IMR-90 (cell line): ENCODE measurements at regions not wholly inside any gene's neighbourhood (a gene's known extent, or its start where the extent isn't known, plus 50 kb on each side); places are given as distances from the start of the nearest gene placed in this dataset.

Source experiments
- ATAC-seq: fragments of 200-7000 bp; cut with Tn5 transposase; 2 replicates; pipeline ENCODE4 v1.9.1; 2020; ENCODE audit warnings: low read depth, mild to moderate bottlenecking, moderate library complexity
- BruUV-seq: library from RNA; stranded (reverse); fragments of 400-500 nt; replicated peaks from 2 replicates; lab custom pipeline; 2021; lab: Mats Ljungman, UMichigan
- CTCF ChIA-PET: fragments of 300-600 bp; formaldehyde crosslinking; extraction: SDS; loops from one replicate; lab custom pipeline; 2021; ENCODE audit warnings: antibody characterized with exemption; lab: Yijun Ruan, JAX
- POLR2A ChIA-PET: fragments of 300-600 bp; sonication (Branson Sonifier 250); formaldehyde crosslinking; loops from one replicate; lab custom pipeline; 2022; ENCODE audit warnings: antibody characterized with exemption; ENCODE audit not compliant: unreplicated experiment; lab: Charles Lee
- DNase-seq: peaks from one replicate; pipeline ENCODE4 v3.0.0; 2013
- H2AFZ ChIP-seq: replicated peaks from 2 replicates; pipeline ENCODE3; 2013; ENCODE audit warnings: low read length, mild to moderate bottlenecking; ENCODE audit not compliant: poor library complexity
- H2AK5ac ChIP-seq: 2 replicates; pipeline ENCODE4 v1.6.1; 2013; ENCODE audit warnings: low read depth, low read length, inconsistent platforms
- H2AK9ac ChIP-seq: replicated peaks from 2 replicates; pipeline ENCODE3; 2013; ENCODE audit warnings: mild to moderate bottlenecking, low read depth, low read length, moderate library complexity; ENCODE audit not compliant: poor library complexity
- H2BK120ac ChIP-seq: 2 replicates; pipeline ENCODE4 v1.6.1; 2013; ENCODE audit warnings: low read depth, low read length, inconsistent platforms
- H2BK15ac ChIP-seq: 3 replicates; pipeline ENCODE4 v1.6.1; 2013; ENCODE audit warnings: low read depth, low read length, inconsistent platforms
- H2BK20ac ChIP-seq: 2 replicates; pipeline ENCODE4 v1.6.1; 2013; ENCODE audit warnings: low read depth, mild to moderate bottlenecking, inconsistent platforms, low read length, moderate library complexity
- H2BK5ac ChIP-seq: 2 replicates; pipeline ENCODE4 v1.6.1; 2013; ENCODE audit warnings: mild to moderate bottlenecking, low read depth, low read length, inconsistent platforms; ENCODE audit not compliant: poor library complexity, severe bottlenecking
- H3K14ac ChIP-seq: replicated peaks from 2 replicates; pipeline ENCODE4 v1.6.1; 2013; ENCODE audit warnings: low read depth, low read length, inconsistent platforms
- H3K18ac ChIP-seq: 2 replicates; pipeline ENCODE4 v1.6.1; 2013; ENCODE audit warnings: low read depth, low read length, control low read depth
- H3K23ac ChIP-seq: 2 replicates; pipeline ENCODE4 v1.6.1; 2013; ENCODE audit warnings: low read depth, low read length, inconsistent platforms
- H3K27ac ChIP-seq: 2 replicates; pipeline ENCODE4 v1.5.1; 2013; ENCODE audit warnings: mild to moderate bottlenecking, control low read depth, low read length; ENCODE audit not compliant: insufficient read depth
- H3K27me3 ChIP-seq: 2 replicates; pipeline ENCODE4 v1.6.1; 2013; ENCODE audit warnings: low read length; ENCODE audit not compliant: control insufficient read depth, insufficient read depth
- H3K36me3 ChIP-seq: 2 replicates; pipeline ENCODE4 v1.6.1; 2013; ENCODE audit warnings: low read length, mixed read lengths; ENCODE audit not compliant: control insufficient read depth, insufficient read depth
- H3K4ac ChIP-seq: 2 replicates; pipeline ENCODE4 v1.6.1; 2013; ENCODE audit warnings: low read depth, low read length, inconsistent platforms
- H3K4me1 ChIP-seq: 2 replicates; pipeline ENCODE4 v1.6.1; 2013; ENCODE audit warnings: low read length, mixed read lengths; ENCODE audit not compliant: control insufficient read depth, insufficient read depth
- H3K4me2 ChIP-seq: 2 replicates; pipeline ENCODE4 v1.6.1; 2013; ENCODE audit warnings: low read depth, mild to moderate bottlenecking, control low read depth, low read length, moderate library complexity
- H3K4me3 ChIP-seq: 2 replicates; pipeline ENCODE4 v1.5.1; 2013; ENCODE audit warnings: low read depth, mild to moderate bottlenecking, control low read depth, low read length, moderate library complexity; ENCODE audit not compliant: insufficient read depth
- H3K56ac ChIP-seq: 2 replicates; pipeline ENCODE4 v1.6.1; 2013; ENCODE audit warnings: low read length, inconsistent platforms; ENCODE audit not compliant: insufficient read depth; ENCODE audit errors: extremely low read depth
- H3K79me1 ChIP-seq, 2 experiments: 2 replicates each; pipeline ENCODE4 v1.6.1; 2013; ENCODE audit warnings: low read length in 2 of 2, inconsistent platforms in 1 of 2, low read depth in 1 of 2
- H3K9ac ChIP-seq: 2 replicates; pipeline ENCODE4 v1.6.1; 2013; ENCODE audit warnings: low read depth, low read length, control low read depth
- H3K9me1 ChIP-seq: 2 replicates; pipeline ENCODE4 v1.6.1; 2013; ENCODE audit warnings: low read length, inconsistent platforms; ENCODE audit not compliant: insufficient read depth
- H3K9me3 ChIP-seq: 2 replicates; pipeline ENCODE4 v1.6.1; 2013; ENCODE audit warnings: low read length; ENCODE audit not compliant: control insufficient read depth, insufficient read depth
- H4K20me1 ChIP-seq: 2 replicates; pipeline ENCODE4 v1.6.1; 2013; ENCODE audit warnings: low read length, inconsistent platforms; ENCODE audit not compliant: insufficient read depth
- H4K5ac ChIP-seq: 2 replicates; pipeline ENCODE4 v1.6.1; 2013; ENCODE audit warnings: mild to moderate bottlenecking, low read depth, low read length, control low read depth
- H4K8ac ChIP-seq, 2 experiments: 2 replicates each; pipeline ENCODE4 v1.6.1; 2013; ENCODE audit warnings: low read depth in 2 of 2, low read length in 2 of 2, control low read depth in 1 of 2, inconsistent platforms in 1 of 2
- H4K91ac ChIP-seq: 2 replicates; pipeline ENCODE4 v1.6.1; 2013; ENCODE audit warnings: low read depth, low read length, inconsistent platforms; ENCODE audit not compliant: insufficient read depth
- BHLHE40 ChIP-seq: fragments of 150-350 bp; IDR thresholded peaks from 2 replicates; pipeline ENCODE4 v1.6.1; 2016; ENCODE audit warnings: mild to moderate bottlenecking, low read depth, low read length
- CEBPB ChIP-seq: IDR thresholded peaks from 2 replicates; pipeline ENCODE4 v1.6.1; 2012; ENCODE audit warnings: low read depth, low read length, improper control_type of control experiment
- CHD1 ChIP-seq: IDR thresholded peaks from 2 replicates; pipeline ENCODE4 v1.6.1; 2012; ENCODE audit warnings: low read depth, low read length, improper control_type of control experiment
- FOS ChIP-seq: fragments of 150-350 bp; IDR thresholded peaks from 2 replicates; pipeline ENCODE4 v1.6.1; 2016; ENCODE audit warnings: low read depth, low read length
- MAFK ChIP-seq: IDR thresholded peaks from 2 replicates; pipeline ENCODE4 v1.6.1; 2012; ENCODE audit warnings: low read depth, low read length, improper control_type of control experiment
- MAZ ChIP-seq: IDR thresholded peaks from 2 replicates; pipeline ENCODE4 v1.6.1; 2012; ENCODE audit warnings: low read depth, mild to moderate bottlenecking, low read length, improper control_type of control experiment, moderate library complexity, borderline replicate concordance
- MXI1 ChIP-seq: IDR thresholded peaks from 2 replicates; pipeline ENCODE4 v1.6.1; 2012; ENCODE audit warnings: low read depth, mild to moderate bottlenecking, low read length, moderate library complexity, borderline replicate concordance
- NFE2L2 ChIP-seq: fragments of 150-350 bp; IDR thresholded peaks from 2 replicates; pipeline ENCODE4 v1.6.1; 2016; ENCODE audit warnings: low read depth, mild to moderate bottlenecking, low read length
- POLR2A ChIP-seq: IDR thresholded peaks from 2 replicates; pipeline ENCODE4 v1.6.1; 2012; ENCODE audit warnings: mild to moderate bottlenecking, low read depth, low read length
- RAD21 ChIP-seq: IDR thresholded peaks from 2 replicates; pipeline ENCODE4 v1.6.1; 2012; ENCODE audit warnings: low read length, improper control_type of control experiment
- RCOR1 ChIP-seq: IDR thresholded peaks from 2 replicates; pipeline ENCODE4 v1.6.1; 2012; ENCODE audit warnings: mild to moderate bottlenecking, low read length, improper control_type of control experiment; ENCODE audit not compliant: insufficient replicate concordance
- RFX5 ChIP-seq: IDR thresholded peaks from 2 replicates; pipeline ENCODE4 v1.8.0; 2012; ENCODE audit warnings: low read depth, mild to moderate bottlenecking, low read length, moderate library complexity
- SMC3 ChIP-seq: fragments of 150-350 bp; IDR thresholded peaks from 2 replicates; pipeline ENCODE4 v1.6.1; 2016; ENCODE audit warnings: low read depth, mild to moderate bottlenecking, antibody characterized with exemption, low read length, moderate library complexity
- WGBS, 2 experiments: methylation state at CpG; one replicate each; pipeline versions ENCODE4 v1.1.5 to v1.1.7; 2013; ENCODE audit warnings: missing lambda C conversion rate in 2 of 2; ENCODE audit not compliant: insufficient read length in 1 of 2; ENCODE audit errors: extremely low coverage in 2 of 2; 5-methylcytosine and 5-hydroxymethylcytosine counted together
- dilution Hi-C: fragments of 300-500 bp; cut with HindIII; formaldehyde crosslinking; loops from one replicate; pipeline ENCODE4 v1.14.3; 2018; ENCODE audit warnings: low sequenced_read_pairs; ENCODE audit not compliant: unreplicated experiment
- in situ Hi-C: fragments of 300-500 bp; cut with MboI; formaldehyde crosslinking; loops from 3 replicates; pipeline ENCODE4 v1.14.3; 2019; ENCODE audit warnings: low sequenced_read_pairs, inconsistent platforms, mixed read lengths
- intact Hi-C: fragments of 100-400 bp; cut with micrococcal nuclease; formaldehyde crosslinking; loops from 2 replicates; pipeline ENCODE4 v1.10.0; 2022
- TF ChIP-seq, protein P1 (sequence below): conservative IDR thresholded peaks from 2 replicates; pipeline ENCODE4 v1.5.1; 2012; ENCODE audit warnings: mild to moderate bottlenecking, low read depth, low read length, improper control_type of control experiment
- TF ChIP-seq, protein P2 (sequence below): fragments of 150-350 bp; IDR thresholded peaks from 2 replicates; pipeline ENCODE4 v1.6.1; 2016; ENCODE audit warnings: low read depth, mild to moderate bottlenecking, low read length, moderate library complexity, borderline replicate concordance
- TF ChIP-seq, protein P3 (sequence below): fragments of 150-350 bp; IDR thresholded peaks from 2 replicates; pipeline ENCODE4 v1.6.1; 2017; ENCODE audit warnings: mild to moderate bottlenecking, antibody characterized with exemption, low read length, low read depth

DNA sequence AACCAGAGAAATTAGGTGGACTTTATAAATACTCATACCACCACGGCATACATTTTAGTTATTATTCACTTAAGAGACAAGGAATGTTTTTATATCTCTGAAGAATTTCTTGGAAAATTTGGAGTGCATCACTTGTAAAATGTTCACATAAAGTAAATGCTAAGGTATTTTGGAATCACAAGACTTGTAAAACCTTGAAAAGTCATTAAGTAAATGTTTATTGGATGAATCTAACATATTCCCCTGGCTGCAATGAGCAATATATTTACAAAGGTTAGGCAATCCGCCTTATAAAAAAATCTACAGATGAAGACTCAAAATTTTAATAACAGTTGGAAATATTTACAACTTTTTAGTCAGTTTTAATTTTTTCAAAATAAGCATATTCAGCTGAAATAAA lies 287.4 kb upstream of the ALG10 start:
- in situ Hi-C loops = no loop called here
- Histone ChIP-seq H4K5ac (no peak overlapping the region), H3K79me1 (no peaks in the 10 kb centered on the region), H3K27ac (no peak overlapping the region), H4K91ac (no peak overlapping the region), H3K56ac (no peak overlapping the region), H2BK20ac (no peak overlapping the region), H3K18ac (no peak overlapping the region), H2BK120ac (no peak overlapping the region), H2AK9ac (no peak overlapping the region), H3K9me1 (no peaks in the 10 kb centered on the region), H2AK5ac (no peak overlapping the region), H3K4me3 (no peak overlapping the region), H4K8ac (no peak overlapping the region), H3K14ac (no peak overlapping the region), H3K9ac (no peak overlapping the region), H3K4ac (no peak overlapping the region), H3K4me2 (no peak overlapping the region), H3K4me1 (no peaks in the 10 kb centered on the region), H2BK5ac (no peak overlapping the region), H3K9me3 (peaks cover 4% of the 10 kb centered on the region; the same call in 1 of the 2 replicates), H2AFZ (no peak overlapping the region), H3K27me3 (no peaks in the 10 kb centered on the region), H2BK15ac (no peak overlapping the region), H4K20me1 (no peaks in the 10 kb centered on the region), H3K23ac (no peak overlapping the region), H3K36me3 (no peaks in the 10 kb centered on the region)
- no peak for DNase-seq
- intact Hi-C loops = no loop called here
- ChIA-PET POLR2A (no interaction called here), CTCF (no interaction called here)
- TF ChIP-seq, protein P1, sequence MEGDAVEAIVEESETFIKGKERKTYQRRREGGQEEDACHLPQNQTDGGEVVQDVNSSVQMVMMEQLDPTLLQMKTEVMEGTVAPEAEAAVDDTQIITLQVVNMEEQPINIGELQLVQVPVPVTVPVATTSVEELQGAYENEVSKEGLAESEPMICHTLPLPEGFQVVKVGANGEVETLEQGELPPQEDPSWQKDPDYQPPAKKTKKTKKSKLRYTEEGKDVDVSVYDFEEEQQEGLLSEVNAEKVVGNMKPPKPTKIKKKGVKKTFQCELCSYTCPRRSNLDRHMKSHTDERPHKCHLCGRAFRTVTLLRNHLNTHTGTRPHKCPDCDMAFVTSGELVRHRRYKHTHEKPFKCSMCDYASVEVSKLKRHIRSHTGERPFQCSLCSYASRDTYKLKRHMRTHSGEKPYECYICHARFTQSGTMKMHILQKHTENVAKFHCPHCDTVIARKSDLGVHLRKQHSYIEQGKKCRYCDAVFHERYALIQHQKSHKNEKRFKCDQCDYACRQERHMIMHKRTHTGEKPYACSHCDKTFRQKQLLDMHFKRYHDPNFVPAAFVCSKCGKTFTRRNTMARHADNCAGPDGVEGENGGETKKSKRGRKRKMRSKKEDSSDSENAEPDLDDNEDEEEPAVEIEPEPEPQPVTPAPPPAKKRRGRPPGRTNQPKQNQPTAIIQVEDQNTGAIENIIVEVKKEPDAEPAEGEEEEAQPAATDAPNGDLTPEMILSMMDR = no peak
- TF ChIP-seq BHLHE40 (no peak), RCOR1 (no peak), MXI1 (no peak), CHD1 (no peak), MAZ (no peak), CEBPB (no peak), RAD21 (no peak), NFE2L2 (no peak), RFX5 (no peak), MAFK (no peak), SMC3 (no peak), FOS (no peak), POLR2A (no peak)
- TF ChIP-seq, protein P2, sequence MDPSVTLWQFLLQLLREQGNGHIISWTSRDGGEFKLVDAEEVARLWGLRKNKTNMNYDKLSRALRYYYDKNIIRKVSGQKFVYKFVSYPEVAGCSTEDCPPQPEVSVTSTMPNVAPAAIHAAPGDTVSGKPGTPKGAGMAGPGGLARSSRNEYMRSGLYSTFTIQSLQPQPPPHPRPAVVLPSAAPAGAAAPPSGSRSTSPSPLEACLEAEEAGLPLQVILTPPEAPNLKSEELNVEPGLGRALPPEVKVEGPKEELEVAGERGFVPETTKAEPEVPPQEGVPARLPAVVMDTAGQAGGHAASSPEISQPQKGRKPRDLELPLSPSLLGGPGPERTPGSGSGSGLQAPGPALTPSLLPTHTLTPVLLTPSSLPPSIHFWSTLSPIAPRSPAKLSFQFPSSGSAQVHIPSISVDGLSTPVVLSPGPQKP = no peak
- TF ChIP-seq, protein P3, sequence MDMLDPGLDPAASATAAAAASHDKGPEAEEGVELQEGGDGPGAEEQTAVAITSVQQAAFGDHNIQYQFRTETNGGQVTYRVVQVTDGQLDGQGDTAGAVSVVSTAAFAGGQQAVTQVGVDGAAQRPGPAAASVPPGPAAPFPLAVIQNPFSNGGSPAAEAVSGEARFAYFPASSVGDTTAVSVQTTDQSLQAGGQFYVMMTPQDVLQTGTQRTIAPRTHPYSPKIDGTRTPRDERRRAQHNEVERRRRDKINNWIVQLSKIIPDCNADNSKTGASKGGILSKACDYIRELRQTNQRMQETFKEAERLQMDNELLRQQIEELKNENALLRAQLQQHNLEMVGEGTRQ = no peak
- ATAC-seq = no peak
- dilution Hi-C loops = no loop called here
- no TSS peak for BruUV-seq
- no CpG with 5 or more reads among the region's 2 CpGs for WGBS, 2 experiments
